Endothelial cell of umbilical vein (primary cell): ENCODE measurements at regions not wholly inside any gene's neighbourhood (a gene's known extent, or its start where the extent isn't known, plus 50 kb on each side); places are given as distances from the start of the nearest gene placed in this dataset.

Experiments used
- BruUV-seq: library from RNA; stranded (reverse); fragments of 400-500 nt; replicated peaks from 2 replicates; lab custom pipeline; 2021; lab: Mats Ljungman, UMichigan
- CTCF ChIA-PET: fragments of 300-600, 350-600 bp; sonication (Branson Sonifier 250); formaldehyde crosslinking; loops from one replicate; lab custom pipeline; 2021; ENCODE audit warnings: antibody characterized with exemption, inconsistent platforms; lab: Charles Lee
- POLR2A ChIA-PET: fragments of 300-600, 350-600 bp; sonication (Branson Sonifier 250); formaldehyde crosslinking; loops from one replicate; lab custom pipeline; 2021; ENCODE audit warnings: antibody characterized with exemption, inconsistent platforms; lab: Charles Lee
- DNase-seq: peaks from one replicate; pipeline ENCODE4 v3.0.0-alpha.2; 2011; ENCODE audit warnings: low read depth, low spot score
- FAIRE-seq: peaks from 2 replicates; lab custom pipeline; 2011; peaks lifted over from hg19 to GRCh38; lab: Jason Lieb, UNC
- H2AFZ ChIP-seq: 2 replicates; pipeline ENCODE4 v1.6.0; 2012; ENCODE audit warnings: low read depth, low read length, control low read depth, inconsistent platforms
- H3K27ac ChIP-seq: 2 replicates; pipeline ENCODE4 v1.5.1; 2011; ENCODE audit warnings: low read depth, mild to moderate bottlenecking, control low read depth, low read length, moderate library complexity; ENCODE audit not compliant: insufficient read depth
- H3K27me3 ChIP-seq, 2 experiments: 2 replicates each; pipeline versions ENCODE4 v1.6.0 to v1.6.1; 2011; ENCODE audit warnings: low read length in 2 of 2, mixed read lengths in 1 of 2; ENCODE audit not compliant: control insufficient read depth in 2 of 2, insufficient read depth in 2 of 2
- H3K36me3 ChIP-seq, 2 experiments: 2 replicates in 1 of 2; 3 replicates in 1 of 2; pipeline ENCODE4 v1.5.1; 2011; ENCODE audit warnings: low read length in 2 of 2, mild to moderate bottlenecking in 1 of 2, moderate library complexity in 1 of 2; ENCODE audit not compliant: control insufficient read depth in 2 of 2, insufficient read depth in 2 of 2; ENCODE audit errors: extremely low read depth in 1 of 2
- H3K4me1 ChIP-seq: 3 replicates; pipeline ENCODE4 v1.5.1; 2011; ENCODE audit warnings: mild to moderate bottlenecking, low read length; ENCODE audit not compliant: control insufficient read depth, insufficient read depth; ENCODE audit errors: extremely low read depth
- H3K4me2 ChIP-seq: 2 replicates; pipeline ENCODE4 v1.6.1; 2011; ENCODE audit warnings: low read length, control low read depth, mixed read lengths; ENCODE audit not compliant: insufficient read depth
- H3K4me3 ChIP-seq, 3 experiments: fragments of 200-600 bp in 1 of 3; sonication (generic), shearing (Covaris generic) in 1 of 3; replicated peaks in 1 of 3; 2 replicates each; pipeline ENCODE4 v1.5.1; 2011 to 2016; ENCODE audit warnings: control low read depth in 3 of 3, low read length in 3 of 3, mild to moderate bottlenecking in 2 of 3, inconsistent platforms in 1 of 3, low read depth in 1 of 3, moderate library complexity in 1 of 3; ENCODE audit not compliant: insufficient read depth in 1 of 3
- H3K79me2 ChIP-seq: 2 replicates; pipeline ENCODE4 v1.6.0; 2012; ENCODE audit warnings: low read length, inconsistent platforms; ENCODE audit not compliant: control insufficient read depth, insufficient read depth
- H3K9ac ChIP-seq: replicated peaks from 2 replicates; pipeline ENCODE3; 2011; ENCODE audit warnings: low read length, control low read depth; ENCODE audit not compliant: insufficient read depth; ENCODE audit errors: extremely low read depth
- H3K9me1 ChIP-seq: replicated peaks from 3 replicates; pipeline ENCODE4 v1.6.0; 2011; ENCODE audit warnings: mild to moderate bottlenecking, low read length; ENCODE audit not compliant: control insufficient read depth, insufficient read depth; ENCODE audit errors: extremely low read depth
- H3K9me3 ChIP-seq: replicated peaks from 2 replicates; pipeline ENCODE4 v1.5.1; 2012; ENCODE audit warnings: low read length, inconsistent platforms; ENCODE audit not compliant: control insufficient read depth, insufficient read depth
- H4K20me1 ChIP-seq: replicated peaks from 2 replicates; pipeline ENCODE3; 2011; ENCODE audit warnings: mild to moderate bottlenecking, low read length; ENCODE audit not compliant: control insufficient read depth, insufficient read depth; ENCODE audit errors: extremely low read depth
- CTCF ChIP-seq, 2 donors: IDR thresholded peaks; 1 replicate in 1 of 2; 2 replicates in 1 of 2; pipeline ENCODE4 v1.5.1; 2011; ENCODE audit warnings: low read length in 2 of 2, mild to moderate bottlenecking in 2 of 2, moderate library complexity in 2 of 2, control low read depth in 1 of 2, inconsistent platforms in 1 of 2, low read depth in 1 of 2; ENCODE audit not compliant: insufficient read depth in 1 of 2; ENCODE audit errors: extremely low read depth in 1 of 2
- EZH2 ChIP-seq: IDR thresholded peaks from 2 replicates; pipeline ENCODE4 v1.6.1; 2012; ENCODE audit warnings: borderline replicate concordance, low read depth, mild to moderate bottlenecking, moderate library complexity, low read length, inconsistent platforms; ENCODE audit not compliant: severe bottlenecking
- FOS ChIP-seq: IDR thresholded peaks from 2 replicates; pipeline ENCODE4 v1.6.1; 2011; ENCODE audit warnings: mild to moderate bottlenecking, low read length, moderate library complexity, borderline replicate concordance; ENCODE audit not compliant: insufficient read depth
- GATA2 ChIP-seq: IDR thresholded peaks from 2 replicates; pipeline ENCODE4 v1.7.0; 2011; ENCODE audit warnings: low read depth, mild to moderate bottlenecking, moderate library complexity, mixed read lengths, low read length; ENCODE audit not compliant: insufficient read length, insufficient read depth
- JUN ChIP-seq: IDR thresholded peaks from 2 replicates; pipeline ENCODE4 v1.6.1; 2011; ENCODE audit warnings: borderline replicate concordance, low read depth; ENCODE audit not compliant: insufficient read length, insufficient read depth
- MAX ChIP-seq: IDR thresholded peaks from 2 replicates; pipeline ENCODE4 v1.6.1; 2011; ENCODE audit not compliant: insufficient read depth, insufficient read length
- MYC ChIP-seq: IDR thresholded peaks from one replicate; pipeline ENCODE4 v1.6.1; 2011; ENCODE audit warnings: mild to moderate bottlenecking, low read depth, low read length
- POLR2A ChIP-seq: IDR thresholded peaks from 2 replicates; pipeline ENCODE4 v1.6.1; 2012; ENCODE audit warnings: low read depth, mild to moderate bottlenecking, control low read depth, low read length
- POLR2AphosphoS5 ChIP-seq: IDR thresholded peaks from 2 replicates; pipeline ENCODE4 v1.6.1; 2012; ENCODE audit warnings: low read depth, mild to moderate bottlenecking, control low read depth, low read length, moderate library complexity; ENCODE audit not compliant: insufficient read depth
- dilution Hi-C: fragments of 300-500 bp; cut with MboI; formaldehyde crosslinking; loops from one replicate; pipeline ENCODE4 v1.15.0; 2019; ENCODE audit warnings: low sequenced_read_pairs; ENCODE audit not compliant: extremely low pct_ligation_motif_present
- intact Hi-C: fragments of 100-400 bp; cut with micrococcal nuclease; formaldehyde crosslinking; loops from one replicate; pipeline ENCODE4 v1.10.0; 2022

DNA sequence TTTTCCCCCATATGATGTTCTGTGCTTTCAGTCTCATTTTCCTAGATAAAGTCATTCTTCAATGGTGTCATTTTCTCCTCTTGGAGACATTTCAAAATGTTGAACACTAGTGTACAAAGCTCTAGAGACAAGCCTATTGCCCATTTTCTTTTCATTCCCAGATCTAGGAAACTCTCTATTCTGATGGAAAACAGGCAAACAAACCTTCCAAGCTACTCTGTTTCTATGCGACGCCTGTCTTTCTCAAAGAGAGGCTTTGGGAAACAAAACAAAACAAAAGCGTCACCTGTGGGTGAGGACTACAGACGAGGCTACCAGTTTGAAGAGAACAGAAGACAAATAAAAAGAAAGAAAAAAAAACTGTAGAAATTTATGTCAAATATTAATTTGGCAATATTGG is 311.0 kb downstream of the CBLN2 start:
- Histone ChIP-seq H4K20me1 (no peaks in the 10 kb centered on the region), H3K27ac (no peak overlapping the region), H3K4me1 (no peaks in the 10 kb centered on the region), H3K36me3 (no peaks in the 10 kb centered on the region), H3K9ac (no peak overlapping the region), H3K79me2 (no peaks in the 10 kb centered on the region), H3K27me3 (no peaks in the 10 kb centered on the region), H2AFZ (no peak overlapping the region), H3K9me3 (no peaks in the 10 kb centered on the region), H3K9me1 (no peaks in the 10 kb centered on the region), H3K4me2 (no peak overlapping the region), H3K4me3 (no peak overlapping the region)
- FAIRE-seq (no peak), DNase-seq (no peak)
- dilution Hi-C loops = no loop called here
- ChIA-PET POLR2A (no interaction called here), CTCF (no interaction called here)
- intact Hi-C loops = no loop called here
- BruUV-seq = no TSS peak
- TF ChIP-seq EZH2 = no peak
- TF ChIP-seq MYC = no peak
- no peak for TF ChIP-seq CTCF (IDR thresholded peaks at IDR 0.05; ENCODE audit: extremely low read depth in 1 of 2, insufficient read depth in 1 of 2, low read depth in 1 of 2, low read length in 2 of 2)

DNA sequence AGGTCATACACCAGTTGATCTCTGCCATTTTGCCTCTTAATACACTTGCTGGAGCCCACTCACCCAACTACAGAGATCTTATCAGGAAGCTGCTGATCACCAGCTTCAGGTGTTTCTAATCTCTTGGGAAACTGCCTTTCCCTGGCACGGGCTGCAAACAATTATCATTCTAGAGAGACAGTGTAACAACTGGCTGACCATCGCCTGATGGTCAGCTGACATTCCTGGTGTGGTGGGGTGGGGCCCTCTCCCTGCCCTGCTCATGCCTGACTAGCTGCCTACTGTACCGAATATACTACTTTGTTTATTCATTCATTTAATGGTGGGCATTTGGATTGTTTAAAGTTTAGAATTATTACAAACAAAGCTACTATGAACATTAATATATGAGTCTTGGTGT is 311.5 kb downstream of the CBLN2 start:
- Histone ChIP-seq H3K79me2 (no peaks in the 10 kb centered on the region), H3K4me2 (no peak overlapping the region), H3K9ac (no peak overlapping the region), H3K4me1 (no peaks in the 10 kb centered on the region), H2AFZ (no peak overlapping the region), H3K9me1 (no peaks in the 10 kb centered on the region), H3K9me3 (no peaks in the 10 kb centered on the region), H3K4me3 (no peak overlapping the region), H3K27me3 (no peaks in the 10 kb centered on the region), H3K27ac (no peak overlapping the region), H4K20me1 (no peaks in the 10 kb centered on the region), H3K36me3 (no peaks in the 10 kb centered on the region)
- no TSS peak for BruUV-seq
- dilution Hi-C loops (no loop called here), intact Hi-C loops (no loop called here)
- TF ChIP-seq GATA2 (no peak), MYC (no peak), JUN (no peak), EZH2 (no peak), POLR2A (no peak), POLR2AphosphoS5 (no peak), FOS (no peak), MAX (no peak)
- CTCF ChIA-PET = no interaction called here
- no peak for DNase-seq
- FAIRE-seq = no peak
- POLR2A ChIA-PET = no interaction called here
